Suprapubic skin (tissue), 3 donors: ENCODE measurements at regions not wholly inside any gene's neighbourhood (a gene's known extent, or its start where the extent isn't known, plus 50 kb on each side); places are given as distances from the start of the nearest gene placed in this dataset.

Experiments used
- POLR2A ChIP-seq, 2 donors: fragments of 450-650 bp; IDR thresholded peaks; one replicate each; pipeline ENCODE4 v1.6.1; 2017; ENCODE audit warnings: antibody characterized with exemption in 2 of 2, mild to moderate bottlenecking in 2 of 2, moderate library complexity in 2 of 2
- TF ChIP-seq, protein P1 (sequence below), 2 donors: fragments of 200-600 bp in 1 of 2; fragments of 450-650 bp in 1 of 2; sonication (generic) in 1 of 2; IDR thresholded peaks; one replicate each; pipeline ENCODE4 v1.5.1; 2016 to 2019; ENCODE audit warnings: antibody characterized with exemption in 2 of 2, mild to moderate bottlenecking in 1 of 2, moderate library complexity in 1 of 2

GRCh38 chr3:72275331-72275751 is 490.4 kb upstream of the PROK2 start:
- no peak for TF ChIP-seq POLR2A (IDR thresholded peaks at IDR 0.05)
- TF ChIP-seq, protein P1, sequence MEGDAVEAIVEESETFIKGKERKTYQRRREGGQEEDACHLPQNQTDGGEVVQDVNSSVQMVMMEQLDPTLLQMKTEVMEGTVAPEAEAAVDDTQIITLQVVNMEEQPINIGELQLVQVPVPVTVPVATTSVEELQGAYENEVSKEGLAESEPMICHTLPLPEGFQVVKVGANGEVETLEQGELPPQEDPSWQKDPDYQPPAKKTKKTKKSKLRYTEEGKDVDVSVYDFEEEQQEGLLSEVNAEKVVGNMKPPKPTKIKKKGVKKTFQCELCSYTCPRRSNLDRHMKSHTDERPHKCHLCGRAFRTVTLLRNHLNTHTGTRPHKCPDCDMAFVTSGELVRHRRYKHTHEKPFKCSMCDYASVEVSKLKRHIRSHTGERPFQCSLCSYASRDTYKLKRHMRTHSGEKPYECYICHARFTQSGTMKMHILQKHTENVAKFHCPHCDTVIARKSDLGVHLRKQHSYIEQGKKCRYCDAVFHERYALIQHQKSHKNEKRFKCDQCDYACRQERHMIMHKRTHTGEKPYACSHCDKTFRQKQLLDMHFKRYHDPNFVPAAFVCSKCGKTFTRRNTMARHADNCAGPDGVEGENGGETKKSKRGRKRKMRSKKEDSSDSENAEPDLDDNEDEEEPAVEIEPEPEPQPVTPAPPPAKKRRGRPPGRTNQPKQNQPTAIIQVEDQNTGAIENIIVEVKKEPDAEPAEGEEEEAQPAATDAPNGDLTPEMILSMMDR (IDR thresholded peaks at IDR 0.05) = no peak
